CD4-positive, alpha-beta T cell (primary cell): ENCODE measurements at regions not wholly inside any gene's neighbourhood (a gene's known extent, or its start where the extent isn't known, plus 50 kb on each side); places are given as distances from the start of the nearest gene placed in this dataset.

ENCODE experiments used
- ATAC-seq: fragments of 200-7000 bp; cut with Tn5 transposase; one replicate; pipeline ENCODE4 v1.10.0; 2022; ENCODE audit warnings: mild to moderate bottlenecking; ENCODE audit not compliant: poor library complexity
- CTCF ChIA-PET: fragments of 350-600 bp; sonication (Branson Sonifier 250); formaldehyde crosslinking; loops from one replicate; lab custom pipeline; 2021; ENCODE audit warnings: antibody characterized with exemption, inconsistent platforms; lab: Charles Lee
- POLR2A ChIA-PET: fragments of 350-600 bp; sonication (Branson Sonifier 250); formaldehyde crosslinking; loops from one replicate; lab custom pipeline; 2021; ENCODE audit warnings: antibody characterized with exemption, inconsistent platforms; lab: Charles Lee
- DNase-seq, 14 experiments: peaks; one replicate each; pipeline ENCODE4 v3.0.0-alpha.2; 2013 to 2020; ENCODE audit warnings: mixed read lengths in 2 of 14
- H3K27ac ChIP-seq, 2 donors: one replicate each; pipeline versions ENCODE4 v1.5.1 to v1.7.0; 2013; ENCODE audit warnings: low read length in 2 of 2, low read depth in 1 of 2, mild to moderate bottlenecking in 1 of 2
- H3K27me3 ChIP-seq, 2 experiments: 1 replicate in 1 of 2; 2 replicates in 1 of 2; pipeline versions ENCODE4 v1.6.1 to v1.7.0; 2013; ENCODE audit warnings: low read length in 2 of 2, control low read depth in 1 of 2, mild to moderate bottlenecking in 1 of 2, moderate library complexity in 1 of 2; ENCODE audit not compliant: insufficient read depth in 2 of 2, control insufficient read depth in 1 of 2
- H3K36me3 ChIP-seq: one replicate; pipeline ENCODE4 v1.6.1; 2013; ENCODE audit warnings: low read length, control low read depth; ENCODE audit not compliant: insufficient read depth
- H3K4me1 ChIP-seq: one replicate; pipeline ENCODE4 v1.6.1; 2013; ENCODE audit warnings: low read length, control low read depth; ENCODE audit not compliant: insufficient read depth
- H3K4me3 ChIP-seq: one replicate; pipeline ENCODE4 v1.5.1; 2013; ENCODE audit warnings: mild to moderate bottlenecking, low read length, moderate library complexity
- H3K9me3 ChIP-seq, 2 experiments: 1 replicate in 1 of 2; 2 replicates in 1 of 2; pipeline versions ENCODE4 v1.6.1 to v1.7.0; 2013; ENCODE audit warnings: low read length in 2 of 2, mild to moderate bottlenecking in 2 of 2, control low read depth in 1 of 2, moderate library complexity in 1 of 2; ENCODE audit not compliant: control insufficient read depth in 1 of 2, insufficient read depth in 1 of 2
- H3K27ac Mint-ChIP-seq: one replicate; pipeline ENCODE4 v1.8.0; 2020; ENCODE audit warnings: mixed read lengths
- H3K27me3 Mint-ChIP-seq: one replicate; pipeline ENCODE4 v1.8.0; 2021; ENCODE audit warnings: mixed read lengths
- H3K36me3 Mint-ChIP-seq: one replicate; pipeline ENCODE4 v1.8.0; 2021; ENCODE audit warnings: low read depth, mixed read lengths
- H3K4me1 Mint-ChIP-seq: one replicate; pipeline ENCODE4 v1.8.0; 2021; ENCODE audit warnings: low read depth, mixed read lengths
- H3K4me3 Mint-ChIP-seq: one replicate; pipeline ENCODE4 v1.8.0; 2020; ENCODE audit warnings: mild to moderate bottlenecking, mixed read lengths
- H3K9me3 Mint-ChIP-seq: one replicate; pipeline ENCODE4 v1.8.0; 2020; ENCODE audit warnings: mixed read lengths
- CTCF ChIP-seq: fragments of 200-600 bp; IDR thresholded peaks from one replicate; pipeline ENCODE4 v1.8.0; 2022; ENCODE audit warnings: antibody characterized with exemption, mild to moderate bottlenecking
- intact Hi-C, 2 experiments: fragments of 100-400 bp; cut with DNase I in 1 of 2; cut with micrococcal nuclease in 1 of 2; formaldehyde crosslinking; loops; one replicate each; pipeline versions ENCODE4 v1.15.1 to v1.9.0; 2023 to 2025; cut with DNase I, micrococcal nuclease

GRCh38 chr5:163303718-163304117 lies 133.7 kb upstream of the CCNG1 start:
- POLR2A ChIA-PET = no interaction called here
- Histone ChIP-seq H3K27ac (no peak overlapping the region), H3K4me1 (no peaks in the 10 kb centered on the region), H3K9me3 (no peaks in the 10 kb centered on the region), H3K4me3 (no peak overlapping the region), H3K27me3 (no peaks in the 10 kb centered on the region), H3K36me3 (no peaks in the 10 kb centered on the region)
- CTCF ChIA-PET = no interaction called here
- H3K36me3 Mint-ChIP-seq = no peaks in the 10 kb centered on the region
- no peak for ATAC-seq
- no peak for DNase-seq
- intact Hi-C loops = no loop called here
- H3K27ac Mint-ChIP-seq = no peak overlapping the region
- H3K4me3 Mint-ChIP-seq = no peak overlapping the region
- no peaks in the 10 kb centered on the region for H3K4me1 Mint-ChIP-seq
- no peaks in the 10 kb centered on the region for H3K9me3 Mint-ChIP-seq
- TF ChIP-seq CTCF = no peak
- H3K27me3 Mint-ChIP-seq = peaks cover 16% of the 10 kb centered on the region

- Mint-ChIP-seq H3K9me3 (no peaks in the 10 kb centered on the region), H3K27ac (no peak overlapping the region), H3K27me3 (peaks cover 10% of the 10 kb centered on the region), H3K36me3 (no peaks in the 10 kb centered on the region), H3K4me1 (no peaks in the 10 kb centered on the region), H3K4me3 (no peak overlapping the region)
- no peak for DNase-seq
- Histone ChIP-seq H3K9me3 (no peaks in the 10 kb centered on the region), H3K36me3 (no peaks in the 10 kb centered on the region), H3K27me3 (no peaks in the 10 kb centered on the region), H3K4me1 (no peaks in the 10 kb centered on the region), H3K4me3 (no peak overlapping the region), H3K27ac (no peak overlapping the region)
- CTCF ChIA-PET = no interaction called here
- no peak for ATAC-seq
- TF ChIP-seq CTCF = no peak
- intact Hi-C loops = no loop called here
- POLR2A ChIA-PET = no interaction called here
Measured at GRCh38 chr5:163305655-163306054, 131.7 kb upstream of the CCNG1 start.

GRCh38 chr5:163306421-163306820 lies 131.0 kb upstream of the CCNG1 start:
- no peaks in the 10 kb centered on the region for H3K4me1 ChIP-seq
- ATAC-seq = no peak
- H3K36me3 ChIP-seq = no peaks in the 10 kb centered on the region
- Mint-ChIP-seq H3K36me3 (no peaks in the 10 kb centered on the region), H3K4me1 (no peaks in the 10 kb centered on the region), H3K27me3 (peaks cover 8% of the 10 kb centered on the region), H3K9me3 (no peaks in the 10 kb centered on the region), H3K27ac (no peak overlapping the region), H3K4me3 (no peak overlapping the region)
- ChIA-PET POLR2A (no interaction called here), CTCF (no interaction called here)
- TF ChIP-seq CTCF = no peak
- intact Hi-C loops = no loop called here
- no peaks in the 10 kb centered on the region for H3K27me3 ChIP-seq
- no peak overlapping the region for H3K4me3 ChIP-seq
- H3K27ac ChIP-seq = no peak overlapping the region
- DNase-seq = peak in 3 of 14 experiments; percentile 2 to 18 (median 5)
- H3K9me3 ChIP-seq = no peaks in the 10 kb centered on the region
